Heart left ventricle (tissue), 16 donors: ENCODE measurements at regions not wholly inside any gene's neighbourhood (a gene's known extent, or its start where the extent isn't known, plus 50 kb on each side); places are given as distances from the start of the nearest gene placed in this dataset.

Experiments used
- ATAC-seq, 4 donors: fragments of 200-7000 bp; cut with Tn5 transposase; one replicate each; pipeline ENCODE4 v1.9.1; 2020 to 2022; ENCODE audit warnings: moderate library complexity in 4 of 4, mild to moderate bottlenecking in 3 of 4, moderate number of reproducible peaks in 1 of 4
- DNase-seq, 5 donors: peaks; one replicate each; pipeline ENCODE4 v3.0.0-alpha.2; 2020
- H3K27ac ChIP-seq, 12 donors: fragments of 200-600 bp; sonication (generic) in 4 of 12; one replicate each; pipeline versions ENCODE4 v1.5.0 to v1.8.0; 2016 to 2022; ENCODE audit warnings: mild to moderate bottlenecking in 2 of 12
- H3K27me3 ChIP-seq, 9 donors: fragments of 200-600 bp; sonication (generic) in 2 of 9; one replicate each; pipeline versions ENCODE4 v1.5.1 to v1.8.0; 2016 to 2022; ENCODE audit warnings: mild to moderate bottlenecking in 3 of 9
- H3K36me3 ChIP-seq, 9 donors: fragments of 200-600 bp; sonication (generic) in 2 of 9; one replicate each; pipeline versions ENCODE4 v1.5.0 to v1.8.0; 2018 to 2022; ENCODE audit warnings: mild to moderate bottlenecking in 2 of 9
- H3K4me1 ChIP-seq, 12 donors: fragments of 200-600 bp; sonication (generic) in 4 of 12; one replicate each; pipeline versions ENCODE4 v1.5.0 to v1.8.0; 2016 to 2022; ENCODE audit warnings: mild to moderate bottlenecking in 3 of 12
- H3K4me3 ChIP-seq, 12 donors: fragments of 200-600 bp; sonication (generic) in 4 of 12; one replicate each; pipeline versions ENCODE4 v1.5.0 to v1.8.0; 2017 to 2022; ENCODE audit warnings: mild to moderate bottlenecking in 9 of 12, moderate library complexity in 4 of 12
- H3K9me3 ChIP-seq, 12 donors: fragments of 200-600 bp; sonication (generic) in 4 of 12; one replicate each; pipeline versions ENCODE4 v1.5.0 to v1.8.0; 2016 to 2022; ENCODE audit warnings: mild to moderate bottlenecking in 1 of 12
- CTCF ChIP-seq, 12 donors: fragments of 200-600 bp; sonication (generic) in 4 of 12; IDR thresholded peaks; one replicate each; pipeline versions ENCODE4 v1.5.0 to v1.8.0; 2018 to 2022; ENCODE audit warnings: antibody characterized with exemption in 12 of 12, mild to moderate bottlenecking in 5 of 12
- POLR2A ChIP-seq, 2 donors: fragments of 450-650 bp; IDR thresholded peaks; one replicate each; pipeline ENCODE4 v1.6.1; 2017; ENCODE audit warnings: antibody characterized with exemption in 2 of 2, mild to moderate bottlenecking in 2 of 2, moderate library complexity in 2 of 2
- WGBS, 4 donors: extraction: QIAGEN DNeasy Blood & Tissue Kit in 2 of 4; methylation state at CpG; one replicate each; pipeline versions ENCODE4 v1.1.5 to v1.1.7; 2013 to 2018; 5-methylcytosine and 5-hydroxymethylcytosine counted together
- intact Hi-C, 10 donors: fragments of 100-400 bp; cut with DNase I; formaldehyde crosslinking; loops; one replicate each; pipeline versions ENCODE4 v1.11.1 to v1.14.2; 2022
- donor health status: ischemic (EF 13 %, LVEDD 7.1; RV severe dilation, severe dysfunction).
- donor health status: healthy with polysubstance abuse.
- donor health status: DM: no; HTN: yes; CAD: no.
- donor health status: DM: no; HTN: no; CAD: no.
- donor health status: ischemic (EF 25% LVEDD 6.9; RV normal size, moderate dysfunction).
- donor health status: ischemic (EF 25% LVEDD 5.7; RV mildly dilated, moderate dysfunction).
- donor health status: healthy.
- donor health status: DM: yes; HTN: yes; CAD: no.
- donor health status: ischemic (EF 35%, LVEDD 5.7; RV mildly dilated, moderate dysfunction).
- donor health status: nonischemic (EF 11% LVEDD 7.7; RV severe dilation, severe dysfunction).
- donor health status: DM: yes; HTN: yes; CAD: no.
- donor health status: PGD.
- donor health status: ischemic (EF 29% LVEDD 5.4; RV normal size, mild dysfunction).
- donor health status: nonischemic (EF 23%, LVEDD 6.1; RV moderate dilation, normal function).

GRCh38 chrX:39398215-39398962 is 597.1 kb downstream of the MID1IP1 start:
- Histone ChIP-seq H3K4me3 (no peak overlapping the region), H3K36me3 (no peaks in the 10 kb centered on the region), H3K27me3 (peaks cover 0 to 8% (median 0%) of the 10 kb centered on the region in 9 donors), H3K9me3 (no peaks in the 10 kb centered on the region), H3K27ac (no peak overlapping the region), H3K4me1 (no peaks in the 10 kb centered on the region)
- WGBS, 4 donors: 42 to 66% (median 60%) methylated on average over 8 of the region's 8 CpGs
- TF ChIP-seq CTCF (IDR thresholded peaks at IDR 0.05): no peak
- TF ChIP-seq POLR2A (IDR thresholded peaks at IDR 0.05): no peak
- DNase-seq (no peak), ATAC-seq (peak in 2 of 4 donors; percentile 13 to 20)
- intact Hi-C loops: no loop called here

GRCh38 chrX:39398963-39399261 is 597.7 kb downstream of the MID1IP1 start:
- no peaks in the 10 kb centered on the region for H3K36me3 ChIP-seq
- H3K4me1 ChIP-seq: no peaks in the 10 kb centered on the region
- H3K27ac ChIP-seq: no peak overlapping the region
- peak in 1 of 5 donors; percentile 9 for DNase-seq
- 28 to 56% (median 54%) methylated on average over 2 of the region's 2 CpGs for WGBS, 4 donors
- intact Hi-C loops: no loop called here
- TF ChIP-seq POLR2A (IDR thresholded peaks at IDR 0.05) (no peak), CTCF (IDR thresholded peaks at IDR 0.05) (no peak)
- H3K27me3 ChIP-seq: peaks cover 0 to 8% (median 0%) of the 10 kb centered on the region in 9 donors
- ATAC-seq: peak in 1 of 4 donors; percentile 11
- peak overlapping the region in 2 of 12 donors; percentile 3 to 24 for H3K4me3 ChIP-seq
- H3K9me3 ChIP-seq: no peaks in the 10 kb centered on the region

- no peaks in the 10 kb centered on the region for H3K4me1 ChIP-seq
- H3K36me3 ChIP-seq: no peaks in the 10 kb centered on the region
- 15 to 40% (median 23%) methylated on average over 3 of the region's 3 CpGs for WGBS, 4 donors
- intact Hi-C loops: no loop called here
- no peak overlapping the region for H3K27ac ChIP-seq
- peaks cover 0 to 8% (median 0%) of the 10 kb centered on the region in 9 donors for H3K27me3 ChIP-seq
- peak overlapping the region in 2 of 12 donors; percentile 3 to 24 for H3K4me3 ChIP-seq
- TF ChIP-seq CTCF (IDR thresholded peaks at IDR 0.05) (no peak), POLR2A (IDR thresholded peaks at IDR 0.05) (no peak)
- DNase-seq: no peak
- no peaks in the 10 kb centered on the region for H3K9me3 ChIP-seq
- peak in 1 of 4 donors; percentile 36 for ATAC-seq
Observed at GRCh38 chrX:39399387-39399786, 598.1 kb downstream of the MID1IP1 start.

- no peaks in the 10 kb centered on the region for H3K4me1 ChIP-seq
- TF ChIP-seq POLR2A (IDR thresholded peaks at IDR 0.05) (no peak), CTCF (IDR thresholded peaks at IDR 0.05) (no peak)
- no peak for ATAC-seq
- H3K9me3 ChIP-seq: no peaks in the 10 kb centered on the region
- intact Hi-C loops: no loop called here
- no peaks in the 10 kb centered on the region for H3K36me3 ChIP-seq
- DNase-seq: no peak
- H3K27me3 ChIP-seq: peaks cover 0 to 16% (median 0%) of the 10 kb centered on the region in 9 donors
- H3K4me3 ChIP-seq: no peak overlapping the region
- H3K27ac ChIP-seq: no peak overlapping the region
- 78 to 95% (median 91%) methylated on average over 4 of the region's 4 CpGs for WGBS, 4 donors
Observed at GRCh38 chrX:39401483-39402110, 600.3 kb downstream of the MID1IP1 start.
